VCaP (cell line): ENCODE measurements at regions not wholly inside any gene's neighbourhood (a gene's known extent, or its start where the extent isn't known, plus 50 kb on each side); places are given as distances from the start of the nearest gene placed in this dataset.

Experiments used
- H3K27ac ChIP-seq: fragments of 450-650 bp; 2 replicates; pipeline ENCODE4 v1.5.1; 2017
- TF ChIP-seq, protein P1 (sequence below): fragments of 450-650 bp; conservative IDR thresholded peaks from 2 replicates; pipeline ENCODE4 v1.5.1; 2017; ENCODE audit warnings: mild to moderate bottlenecking, moderate library complexity

DNA sequence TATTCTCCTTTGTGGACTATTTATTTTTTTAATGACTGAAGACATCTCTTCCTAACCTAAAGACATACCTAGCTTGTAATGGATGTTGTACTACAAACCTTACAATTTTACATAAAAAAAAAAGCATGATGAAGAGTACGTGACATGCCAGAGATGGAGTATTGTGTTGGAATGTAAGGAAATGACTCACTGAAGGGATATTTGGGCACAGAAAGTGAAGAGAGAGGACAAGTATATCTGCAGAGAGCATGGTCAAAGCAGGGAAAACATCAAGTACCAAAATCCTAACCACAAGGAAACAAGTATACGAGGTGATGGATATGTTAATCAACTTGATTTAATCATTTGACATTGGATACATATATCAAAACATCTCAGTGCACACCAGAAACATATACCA lies 1051.4 kb upstream of the PRKX start:
- H3K27ac ChIP-seq = no peak overlapping the region
- TF ChIP-seq, protein P1, sequence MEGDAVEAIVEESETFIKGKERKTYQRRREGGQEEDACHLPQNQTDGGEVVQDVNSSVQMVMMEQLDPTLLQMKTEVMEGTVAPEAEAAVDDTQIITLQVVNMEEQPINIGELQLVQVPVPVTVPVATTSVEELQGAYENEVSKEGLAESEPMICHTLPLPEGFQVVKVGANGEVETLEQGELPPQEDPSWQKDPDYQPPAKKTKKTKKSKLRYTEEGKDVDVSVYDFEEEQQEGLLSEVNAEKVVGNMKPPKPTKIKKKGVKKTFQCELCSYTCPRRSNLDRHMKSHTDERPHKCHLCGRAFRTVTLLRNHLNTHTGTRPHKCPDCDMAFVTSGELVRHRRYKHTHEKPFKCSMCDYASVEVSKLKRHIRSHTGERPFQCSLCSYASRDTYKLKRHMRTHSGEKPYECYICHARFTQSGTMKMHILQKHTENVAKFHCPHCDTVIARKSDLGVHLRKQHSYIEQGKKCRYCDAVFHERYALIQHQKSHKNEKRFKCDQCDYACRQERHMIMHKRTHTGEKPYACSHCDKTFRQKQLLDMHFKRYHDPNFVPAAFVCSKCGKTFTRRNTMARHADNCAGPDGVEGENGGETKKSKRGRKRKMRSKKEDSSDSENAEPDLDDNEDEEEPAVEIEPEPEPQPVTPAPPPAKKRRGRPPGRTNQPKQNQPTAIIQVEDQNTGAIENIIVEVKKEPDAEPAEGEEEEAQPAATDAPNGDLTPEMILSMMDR = no peak

DNA sequence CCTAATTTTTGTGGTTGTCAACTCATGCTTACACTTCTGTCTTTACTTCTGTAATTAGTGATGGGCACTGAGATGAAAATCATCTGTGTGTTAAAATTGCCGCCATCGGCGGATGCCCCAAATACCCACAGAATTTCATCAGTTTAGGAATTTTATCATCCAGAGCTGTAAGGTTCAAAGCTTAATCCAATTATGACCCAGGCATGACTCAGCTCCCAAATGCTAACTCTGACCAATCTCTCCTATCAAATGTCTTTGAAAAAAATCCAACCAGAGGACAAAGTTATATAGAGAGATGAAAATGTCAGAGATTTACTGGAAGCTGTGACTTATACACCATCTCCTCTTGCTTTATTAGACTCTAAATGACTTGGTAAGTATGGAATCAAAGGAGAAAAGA lies 1048.7 kb upstream of the PRKX start:
- TF ChIP-seq, protein P1 = no peak
- no peak overlapping the region for H3K27ac ChIP-seq

DNA sequence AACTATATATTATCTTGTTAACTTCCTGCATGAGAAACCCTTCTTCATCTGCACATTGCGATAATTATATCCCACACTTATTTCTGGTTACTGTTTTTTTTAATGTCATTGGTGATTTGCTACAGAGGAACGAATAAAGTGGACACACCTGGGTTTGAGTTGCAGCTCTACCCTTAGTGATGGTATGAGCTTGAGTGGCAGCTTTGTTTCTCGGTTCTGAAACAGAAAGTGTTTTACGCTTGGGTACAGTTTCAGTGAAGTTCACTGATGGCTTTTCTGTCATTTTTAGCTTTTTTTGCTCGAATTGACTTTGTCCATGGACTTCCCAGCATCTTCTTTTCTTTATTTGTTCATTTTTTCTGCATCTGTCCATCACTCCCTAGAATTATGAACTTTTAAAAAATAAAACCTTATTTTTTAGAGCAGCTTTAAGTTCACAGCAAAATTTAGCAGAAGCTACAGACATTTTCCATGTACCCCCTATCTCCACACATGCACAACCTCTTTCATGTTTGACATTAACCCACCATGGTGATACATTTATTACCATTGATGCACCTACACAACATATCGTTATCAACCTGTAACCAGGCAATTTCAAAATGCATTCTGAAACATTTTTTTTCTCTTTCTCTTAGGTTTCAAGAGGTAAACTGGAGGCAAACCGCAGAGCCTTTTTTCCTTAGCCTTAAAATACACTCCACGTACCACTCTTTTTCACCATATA lies 1041.6 kb upstream of the PRKX start:
- H3K27ac ChIP-seq = no peak overlapping the region
- TF ChIP-seq, protein P1 = no peak

DNA sequence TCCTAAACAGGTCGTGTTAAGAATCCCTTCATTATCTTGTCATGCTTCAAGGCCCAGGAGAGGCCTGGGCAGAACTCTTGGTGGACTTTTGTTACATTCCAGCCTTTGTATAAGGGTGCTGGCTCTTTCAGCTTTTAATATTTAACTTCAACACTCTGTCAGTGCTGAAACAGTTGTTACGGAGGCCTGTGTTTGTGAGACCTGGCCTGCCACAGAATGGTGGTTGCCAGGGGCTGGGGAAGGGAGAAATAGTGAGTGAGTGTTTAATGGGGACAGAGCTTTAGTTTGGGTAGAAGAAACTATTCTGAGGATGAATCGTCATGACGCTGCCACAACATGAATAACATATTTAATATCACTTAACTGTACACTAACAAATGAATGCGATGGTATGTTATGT lies 1027.6 kb upstream of the PRKX start:
- TF ChIP-seq, protein P1 = no peak
- no peak overlapping the region for H3K27ac ChIP-seq

DNA sequence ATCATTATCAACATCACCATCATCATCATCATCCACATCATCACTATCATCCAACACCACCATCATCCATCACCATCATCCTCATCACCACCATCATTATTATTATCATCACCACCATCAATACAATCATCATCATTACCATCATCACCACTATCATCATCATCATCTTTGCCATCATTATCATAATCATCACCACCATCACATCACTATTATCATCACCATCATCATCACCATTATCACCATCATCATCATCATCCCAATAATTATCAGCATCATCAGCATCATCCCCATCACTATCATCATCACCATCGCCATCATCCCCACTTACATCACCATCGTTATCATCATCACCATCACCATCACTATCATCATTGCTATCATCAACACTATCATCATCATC lies 1021.9 kb upstream of the PRKX start:
- TF ChIP-seq, protein P1 = no peak
- no peak overlapping the region for H3K27ac ChIP-seq

DNA sequence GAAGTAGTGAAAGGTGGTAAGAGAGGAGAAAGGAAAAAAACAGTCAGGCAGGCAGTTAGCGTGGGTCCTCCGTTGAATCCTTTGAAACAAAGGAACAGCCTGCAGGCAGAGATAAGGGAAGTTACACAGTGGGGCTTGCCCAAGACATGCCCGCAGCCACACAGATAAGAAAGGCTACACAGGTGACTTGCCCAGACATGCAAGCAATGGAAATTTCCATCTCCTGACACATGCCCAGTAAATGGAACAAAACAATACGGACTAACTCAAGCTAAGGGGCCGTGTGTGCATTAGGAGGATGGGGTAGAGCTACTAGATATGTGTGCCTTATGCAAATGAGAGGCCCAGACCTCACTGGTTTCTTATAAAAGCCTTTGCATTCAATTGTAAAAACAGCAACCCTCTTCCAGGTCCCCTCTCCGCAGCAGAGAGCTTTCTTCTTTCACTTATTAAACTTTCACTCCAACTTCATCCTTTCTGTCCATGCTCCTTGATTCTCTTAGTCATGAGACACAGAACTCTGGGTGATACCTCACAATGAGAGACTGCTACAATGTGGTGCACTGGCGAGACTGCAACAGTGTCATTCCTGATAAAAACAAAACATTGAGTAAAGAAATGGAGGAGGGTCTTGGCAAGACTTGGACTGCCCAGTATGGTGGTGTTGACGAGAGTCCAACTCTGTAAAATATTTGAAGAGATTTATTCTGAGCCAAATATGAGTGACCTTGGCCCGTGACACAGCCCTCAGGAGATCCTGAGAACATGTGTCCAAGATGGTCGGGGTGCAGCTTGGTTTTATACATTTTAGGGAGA lies 997.4 kb upstream of the PRKX start:
- no peak overlapping the region for H3K27ac ChIP-seq
- TF ChIP-seq, protein P1 = no peak

DNA sequence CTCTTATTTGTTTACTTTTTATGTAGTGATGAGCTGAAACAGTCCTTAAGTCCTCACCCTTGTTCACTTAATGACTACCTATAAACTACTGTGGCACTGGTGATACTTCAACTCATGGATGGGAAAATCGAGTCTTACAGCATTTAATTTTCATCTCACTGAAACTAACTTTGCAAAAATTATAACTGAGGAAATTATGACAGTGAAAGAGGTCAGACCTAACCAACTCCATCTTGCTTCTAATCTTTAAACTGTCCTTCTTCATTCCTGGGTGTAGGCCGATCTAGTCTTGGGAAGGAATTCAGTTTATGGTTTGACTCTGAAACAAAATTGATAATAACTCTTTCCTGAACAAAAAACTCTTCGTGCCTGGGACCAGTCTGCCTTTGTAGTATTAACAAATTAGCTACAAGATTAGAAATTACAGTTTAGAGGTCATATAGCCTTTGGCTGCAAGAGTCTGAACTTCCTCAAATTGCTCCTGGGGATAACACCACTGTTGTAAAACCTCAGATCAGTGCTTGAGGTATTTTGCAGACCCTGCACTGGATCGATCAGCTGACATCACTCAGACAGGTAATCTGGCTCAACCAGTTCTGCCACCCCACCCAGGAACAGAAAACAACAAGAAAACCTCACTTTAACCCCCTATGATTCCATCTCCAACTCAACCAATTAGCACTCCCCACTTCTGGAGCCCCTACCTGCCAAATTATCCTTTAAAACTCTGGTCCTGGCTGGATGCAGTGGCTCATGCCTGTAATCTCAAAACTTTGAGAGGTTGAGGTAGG lies 995.7 kb upstream of the PRKX start:
- TF ChIP-seq, protein P1 = no peak
- no peak overlapping the region for H3K27ac ChIP-seq
